ENCODE measurements at regions not wholly inside any gene's neighbourhood (a gene's known extent, or its start where the extent isn't known, plus 50 kb on each side); places are given as distances from the start of the nearest gene placed in this dataset.

DNA sequence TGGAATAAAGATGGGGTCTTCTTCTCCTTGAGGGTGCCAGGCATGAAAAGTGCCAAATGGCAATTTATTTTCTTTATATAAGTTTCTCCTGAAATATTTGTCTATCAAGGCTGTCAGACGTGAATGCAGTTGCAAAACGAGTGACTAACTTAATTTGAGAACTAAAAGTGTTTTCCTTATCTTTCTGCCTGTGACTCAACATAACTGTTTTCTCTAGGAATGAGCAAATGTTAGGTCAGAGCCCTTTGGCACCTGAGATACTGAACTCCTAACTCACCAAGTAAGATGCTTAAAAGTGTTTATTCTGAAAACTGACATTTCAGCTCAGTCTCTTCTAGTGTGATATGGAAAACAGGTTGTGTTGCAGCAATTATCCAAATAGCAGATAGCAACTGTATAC is 197.0 kb downstream of the STK31 start:
- TF ChIP-seq, protein P1, sequence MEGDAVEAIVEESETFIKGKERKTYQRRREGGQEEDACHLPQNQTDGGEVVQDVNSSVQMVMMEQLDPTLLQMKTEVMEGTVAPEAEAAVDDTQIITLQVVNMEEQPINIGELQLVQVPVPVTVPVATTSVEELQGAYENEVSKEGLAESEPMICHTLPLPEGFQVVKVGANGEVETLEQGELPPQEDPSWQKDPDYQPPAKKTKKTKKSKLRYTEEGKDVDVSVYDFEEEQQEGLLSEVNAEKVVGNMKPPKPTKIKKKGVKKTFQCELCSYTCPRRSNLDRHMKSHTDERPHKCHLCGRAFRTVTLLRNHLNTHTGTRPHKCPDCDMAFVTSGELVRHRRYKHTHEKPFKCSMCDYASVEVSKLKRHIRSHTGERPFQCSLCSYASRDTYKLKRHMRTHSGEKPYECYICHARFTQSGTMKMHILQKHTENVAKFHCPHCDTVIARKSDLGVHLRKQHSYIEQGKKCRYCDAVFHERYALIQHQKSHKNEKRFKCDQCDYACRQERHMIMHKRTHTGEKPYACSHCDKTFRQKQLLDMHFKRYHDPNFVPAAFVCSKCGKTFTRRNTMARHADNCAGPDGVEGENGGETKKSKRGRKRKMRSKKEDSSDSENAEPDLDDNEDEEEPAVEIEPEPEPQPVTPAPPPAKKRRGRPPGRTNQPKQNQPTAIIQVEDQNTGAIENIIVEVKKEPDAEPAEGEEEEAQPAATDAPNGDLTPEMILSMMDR (IDR thresholded peaks at IDR 0.05) = no peak
- TF ChIP-seq POLR2A (IDR thresholded peaks at IDR 0.05) = no peak
